BLaER1 (cell line): ENCODE measurements at regions not wholly inside any gene's neighbourhood (a gene's known extent, or its start where the extent isn't known, plus 50 kb on each side); places are given as distances from the start of the nearest gene placed in this dataset.
"Not testable (repeated sequence)": the region's sequence is repeated elsewhere in the genome, so short reads cannot be mapped to it uniquely, and the experiment has no call there.

ENCODE experiments used
- H3K27ac ChIP-seq: shearing (Covaris generic); formaldehyde crosslinking; 2 replicates; pipeline ENCODE4 v1.8.1; 2022
- H3K27me3 ChIP-seq: shearing (Covaris generic); formaldehyde crosslinking; 2 replicates; pipeline ENCODE4 v1.8.1; 2022
- H3K36me3 ChIP-seq: shearing (Covaris generic); formaldehyde crosslinking; 2 replicates; pipeline ENCODE4 v1.8.1; 2022
- H3K4me1 ChIP-seq: shearing (Covaris generic); formaldehyde crosslinking; 2 replicates; pipeline ENCODE4 v1.8.1; 2022
- H3K4me2 ChIP-seq: shearing (Covaris generic); formaldehyde crosslinking; 2 replicates; pipeline ENCODE4 v1.8.1; 2022
- H3K4me3 ChIP-seq: shearing (Covaris generic); formaldehyde crosslinking; 2 replicates; pipeline ENCODE4 v1.8.1; 2022
- H3K9ac ChIP-seq: shearing (Covaris generic); formaldehyde crosslinking; 2 replicates; pipeline ENCODE4 v1.8.1; 2022
- H3K9me3 ChIP-seq: shearing (Covaris generic); formaldehyde crosslinking; 2 replicates; pipeline ENCODE4 v1.8.1; 2022
- H4K20me1 ChIP-seq: shearing (Covaris generic); formaldehyde crosslinking; 2 replicates; pipeline ENCODE4 v1.8.1; 2022
- Cebpa-rat ChIP-seq: shearing (Covaris generic); IDR thresholded peaks from 2 replicates; pipeline ENCODE4 v1.8.1; 2022

- Histone ChIP-seq H3K9me3 (no peaks in the 10 kb centered on the region), H4K20me1 (no peaks in the 10 kb centered on the region), H3K9ac (no peak overlapping the region), H3K27ac (no peak overlapping the region), H3K4me1 (no peaks in the 10 kb centered on the region), H3K36me3 (no peaks in the 10 kb centered on the region), H3K27me3 (no peaks in the 10 kb centered on the region), H3K4me3 (no peak overlapping the region), H3K4me2 (no peak overlapping the region)
- no peak for TF ChIP-seq Cebpa-rat
Observed at GRCh38 chr2:208643145-208643544, 236.6 kb downstream of the PTH2R start.

- no peaks in the 10 kb centered on the region for H3K27me3 ChIP-seq
- H3K27ac ChIP-seq: no peak overlapping the region
- no peak overlapping the region for H3K4me2 ChIP-seq
- H3K4me3 ChIP-seq: no peak overlapping the region
- no peaks in the 10 kb centered on the region for H4K20me1 ChIP-seq
- TF ChIP-seq Cebpa-rat: no peak
- no peaks in the 10 kb centered on the region for H3K9me3 ChIP-seq
- no peaks in the 10 kb centered on the region for H3K4me1 ChIP-seq
- H3K36me3 ChIP-seq: no peaks in the 10 kb centered on the region
- no peak overlapping the region for H3K9ac ChIP-seq
Observed at GRCh38 chr2:208645226-208645625, 238.6 kb downstream of the PTH2R start.

- H3K4me3 ChIP-seq: no peak overlapping the region
- no peaks in the 10 kb centered on the region for H4K20me1 ChIP-seq
- no peaks in the 10 kb centered on the region for H3K36me3 ChIP-seq
- H3K4me1 ChIP-seq: no peaks in the 10 kb centered on the region
- H3K27me3 ChIP-seq: no peaks in the 10 kb centered on the region
- TF ChIP-seq Cebpa-rat: no peak
- H3K9ac ChIP-seq: no peak overlapping the region
- no peak overlapping the region for H3K27ac ChIP-seq
- no peaks in the 10 kb centered on the region for H3K9me3 ChIP-seq
- no peak overlapping the region for H3K4me2 ChIP-seq
Observed at GRCh38 chr2:208648368-208648767, 241.8 kb downstream of the PTH2R start.

GRCh38 chr2:208653383-208653782 is 246.8 kb downstream of the PTH2R start:
- Histone ChIP-seq H3K27ac (no peak overlapping the region), H3K9ac (no peak overlapping the region), H3K4me3 (no peak overlapping the region), H3K27me3 (no peaks in the 10 kb centered on the region), H3K4me1 (no peaks in the 10 kb centered on the region), H3K36me3 (no peaks in the 10 kb centered on the region), H4K20me1 (no peaks in the 10 kb centered on the region), H3K9me3 (no peaks in the 10 kb centered on the region), H3K4me2 (no peak overlapping the region)
- no peak for TF ChIP-seq Cebpa-rat

GRCh38 chr2:208654056-208654455 is 247.5 kb downstream of the PTH2R start:
- H3K36me3 ChIP-seq: no peaks in the 10 kb centered on the region
- no peaks in the 10 kb centered on the region for H3K4me1 ChIP-seq
- H3K27me3 ChIP-seq: no peaks in the 10 kb centered on the region
- no peaks in the 10 kb centered on the region for H4K20me1 ChIP-seq
- no peak for TF ChIP-seq Cebpa-rat
- no peaks in the 10 kb centered on the region for H3K9me3 ChIP-seq
- H3K4me3 ChIP-seq: no peak overlapping the region
- H3K4me2 ChIP-seq: no peak overlapping the region
- no peak overlapping the region for H3K27ac ChIP-seq
- H3K9ac ChIP-seq: no peak overlapping the region

- Histone ChIP-seq H3K27me3 (no peaks in the 10 kb centered on the region), H4K20me1 (no peaks in the 10 kb centered on the region), H3K36me3 (no peaks in the 10 kb centered on the region), H3K27ac (no peak overlapping the region), H3K9me3 (no peaks in the 10 kb centered on the region), H3K4me1 (no peaks in the 10 kb centered on the region), H3K9ac (no peak overlapping the region), H3K4me2 (no peak overlapping the region), H3K4me3 (no peak overlapping the region)
- no peak for TF ChIP-seq Cebpa-rat
Observed at GRCh38 chr2:208657468-208657867, 250.9 kb downstream of the PTH2R start.

- H3K9me3 ChIP-seq: no peaks in the 10 kb centered on the region
- no peak overlapping the region for H3K4me2 ChIP-seq
- no peak for TF ChIP-seq Cebpa-rat
- no peaks in the 10 kb centered on the region for H3K4me1 ChIP-seq
- no peak overlapping the region for H3K27ac ChIP-seq
- H3K4me3 ChIP-seq: no peak overlapping the region
- H3K27me3 ChIP-seq: no peaks in the 10 kb centered on the region
- no peak overlapping the region for H3K9ac ChIP-seq
- H3K36me3 ChIP-seq: no peaks in the 10 kb centered on the region
- H4K20me1 ChIP-seq: no peaks in the 10 kb centered on the region
Observed at GRCh38 chr2:208669394-208669793, 262.8 kb downstream of the PTH2R start.

GRCh38 chr2:208671284-208671683 is 264.7 kb downstream of the PTH2R start:
- no peak overlapping the region for H3K27ac ChIP-seq
- H3K4me1 ChIP-seq: no peaks in the 10 kb centered on the region
- no peaks in the 10 kb centered on the region for H3K9me3 ChIP-seq
- H3K4me3 ChIP-seq: no peak overlapping the region
- no peak overlapping the region for H3K4me2 ChIP-seq
- H3K27me3 ChIP-seq: no peaks in the 10 kb centered on the region
- H3K9ac ChIP-seq: no peak overlapping the region
- H3K36me3 ChIP-seq: no peaks in the 10 kb centered on the region
- no peak for TF ChIP-seq Cebpa-rat
- no peaks in the 10 kb centered on the region for H4K20me1 ChIP-seq

- H3K4me3 ChIP-seq: no peak overlapping the region
- H3K4me1 ChIP-seq: no peaks in the 10 kb centered on the region
- H3K9me3 ChIP-seq: no peaks in the 10 kb centered on the region
- H4K20me1 ChIP-seq: no peaks in the 10 kb centered on the region
- H3K27ac ChIP-seq: no peak overlapping the region
- TF ChIP-seq Cebpa-rat: no peak
- no peak overlapping the region for H3K4me2 ChIP-seq
- H3K36me3 ChIP-seq: no peaks in the 10 kb centered on the region
- no peaks in the 10 kb centered on the region for H3K27me3 ChIP-seq
- no peak overlapping the region for H3K9ac ChIP-seq
Observed at GRCh38 chr2:208671886-208672680, 265.5 kb downstream of the PTH2R start.

- H3K4me3 ChIP-seq: no peak overlapping the region
- no peaks in the 10 kb centered on the region for H3K36me3 ChIP-seq
- no peaks in the 10 kb centered on the region for H3K4me1 ChIP-seq
- H3K27me3 ChIP-seq: no peaks in the 10 kb centered on the region
- H3K4me2 ChIP-seq: no peak overlapping the region
- no peaks in the 10 kb centered on the region for H4K20me1 ChIP-seq
- H3K9me3 ChIP-seq: no peaks in the 10 kb centered on the region
- no peak overlapping the region for H3K27ac ChIP-seq
- no peak for TF ChIP-seq Cebpa-rat
- no peak overlapping the region for H3K9ac ChIP-seq
Observed at GRCh38 chr2:208673631-208674030, 267.0 kb downstream of the PTH2R start.

GRCh38 chr2:208674919-208675318 is 268.3 kb downstream of the PTH2R start:
- Histone ChIP-seq H3K9ac (no peak overlapping the region), H3K27me3 (no peaks in the 10 kb centered on the region), H4K20me1 (no peaks in the 10 kb centered on the region), H3K4me2 (no peak overlapping the region), H3K4me1 (no peaks in the 10 kb centered on the region), H3K4me3 (no peak overlapping the region), H3K36me3 (no peaks in the 10 kb centered on the region), H3K9me3 (no peaks in the 10 kb centered on the region), H3K27ac (no peak overlapping the region)
- no peak for TF ChIP-seq Cebpa-rat

- not testable (repeated sequence) for H3K27ac ChIP-seq, H3K9me3 ChIP-seq, H3K27me3 ChIP-seq, H3K4me1 ChIP-seq, H3K4me2 ChIP-seq, H3K36me3 ChIP-seq, H3K4me3 ChIP-seq, H4K20me1 ChIP-seq, H3K9ac ChIP-seq
Observed at GRCh38 chr2:208685929-208686328, 279.3 kb downstream of the PTH2R start.
